CD14-positive monocyte (primary cell): ENCODE measurements at regions not wholly inside any gene's neighbourhood (a gene's known extent, or its start where the extent isn't known, plus 50 kb on each side); places are given as distances from the start of the nearest gene placed in this dataset.

Source experiments
- DNase-seq, 3 donors: peaks; one replicate each; pipeline ENCODE4 v3.0.0-alpha.2; 2011 to 2022
- H2AFZ ChIP-seq: 2 replicates; pipeline ENCODE4 v1.6.0; 2012; ENCODE audit warnings: mild to moderate bottlenecking, low read depth, low read length, inconsistent platforms; ENCODE audit not compliant: insufficient read depth, poor library complexity, severe bottlenecking
- H3K27ac ChIP-seq, 2 donors: 1 replicate in 1 of 2; 2 replicates in 1 of 2; pipeline ENCODE4 v1.5.1; 2012 to 2013; ENCODE audit warnings: low read length in 2 of 2, control low read depth in 1 of 2, inconsistent platforms in 1 of 2, low read depth in 1 of 2, mild to moderate bottlenecking in 1 of 2
- H3K27me3 ChIP-seq, 2 donors: one replicate each; pipeline versions ENCODE4 v1.6.0 to v1.6.1; 2011 to 2013; ENCODE audit warnings: low read length in 2 of 2; ENCODE audit not compliant: control insufficient read depth in 2 of 2, insufficient read depth in 2 of 2
- H3K36me3 ChIP-seq, 2 donors: replicated peaks in 1 of 2; 1 replicate in 1 of 2; 2 replicates in 1 of 2; pipeline versions ENCODE4 v1.5.1 to v1.6.1; 2012 to 2013; ENCODE audit warnings: low read length in 2 of 2, control low read depth in 1 of 2, inconsistent platforms in 1 of 2, mild to moderate bottlenecking in 1 of 2; ENCODE audit not compliant: insufficient read depth in 2 of 2, control insufficient read depth in 1 of 2
- H3K4me1 ChIP-seq, 2 donors: 1 replicate in 1 of 2; 2 replicates in 1 of 2; pipeline versions ENCODE4 v1.5.1 to v1.6.1; 2012 to 2013; ENCODE audit warnings: low read length in 2 of 2, control low read depth in 1 of 2, inconsistent platforms in 1 of 2, mild to moderate bottlenecking in 1 of 2, moderate library complexity in 1 of 2; ENCODE audit not compliant: insufficient read depth in 2 of 2, control insufficient read depth in 1 of 2
- H3K4me2 ChIP-seq: replicated peaks from 2 replicates; pipeline ENCODE3; 2012; ENCODE audit warnings: low read length, moderate library complexity, mild to moderate bottlenecking; ENCODE audit not compliant: poor library complexity, severe bottlenecking; ENCODE audit errors: extremely low read depth
- H3K4me3 ChIP-seq, 3 experiments: fragments of 200-600 bp in 1 of 3; sonication (generic) in 1 of 3; replicated peaks in 1 of 3; 1 replicate in 2 of 3; 2 replicates in 1 of 3; pipeline ENCODE4 v1.5.1; 2011 to 2013; ENCODE audit warnings: low read length in 3 of 3, mild to moderate bottlenecking in 3 of 3, control low read depth in 2 of 3, low read depth in 2 of 3, inconsistent platforms in 1 of 3, moderate library complexity in 1 of 3
- H3K79me2 ChIP-seq: 2 replicates; pipeline ENCODE4 v1.6.0; 2012; ENCODE audit warnings: mild to moderate bottlenecking, control low read depth, inconsistent platforms, low read length, moderate library complexity; ENCODE audit not compliant: insufficient read depth
- H3K9ac ChIP-seq: 2 replicates; pipeline ENCODE4 v1.6.0; 2017; ENCODE audit warnings: low read length, mild to moderate bottlenecking; ENCODE audit not compliant: insufficient read depth, poor library complexity, severe bottlenecking
- H3K9me3 ChIP-seq, 2 donors: replicated peaks in 1 of 2; 1 replicate in 1 of 2; 2 replicates in 1 of 2; pipeline versions ENCODE4 v1.5.1 to v1.6.1; 2012 to 2013; ENCODE audit warnings: low read length in 2 of 2, control low read depth in 1 of 2; ENCODE audit not compliant: control insufficient read depth in 1 of 2, insufficient read depth in 1 of 2
- H4K20me1 ChIP-seq: 2 replicates; pipeline ENCODE4 v1.6.0; 2012; ENCODE audit warnings: mild to moderate bottlenecking, low read length, control low read depth, moderate library complexity; ENCODE audit not compliant: insufficient read depth
- H3K27ac Mint-ChIP-seq, 7 donors: one replicate each; pipeline ENCODE4 v1.8.0; 2020; ENCODE audit warnings: mild to moderate bottlenecking in 7 of 7, mixed read lengths in 7 of 7, moderate library complexity in 6 of 7, inconsistent platforms in 2 of 7
- H3K27me3 Mint-ChIP-seq, 3 donors: one replicate each; pipeline ENCODE4 v1.8.0; 2021 to 2022; ENCODE audit warnings: low read depth in 3 of 3, mild to moderate bottlenecking in 3 of 3, mixed read lengths in 3 of 3, moderate library complexity in 3 of 3, inconsistent platforms in 1 of 3
- H3K36me3 Mint-ChIP-seq, 2 donors: one replicate each; pipeline ENCODE4 v1.8.0; 2020; ENCODE audit warnings: mixed read lengths in 2 of 2, inconsistent platforms in 1 of 2, mild to moderate bottlenecking in 1 of 2
- H3K4me1 Mint-ChIP-seq: one replicate; pipeline ENCODE4 v1.8.0; 2020; ENCODE audit warnings: mild to moderate bottlenecking, mixed read lengths
- H3K4me3 Mint-ChIP-seq, 2 donors: one replicate each; pipeline ENCODE4 v1.8.0; 2020; ENCODE audit warnings: mild to moderate bottlenecking in 2 of 2, mixed read lengths in 2 of 2, moderate library complexity in 1 of 2
- H3K9me3 Mint-ChIP-seq, 7 donors: one replicate each; pipeline ENCODE4 v1.8.0; 2020 to 2022; ENCODE audit warnings: mixed read lengths in 7 of 7, mild to moderate bottlenecking in 6 of 7, moderate library complexity in 6 of 7, inconsistent platforms in 2 of 7
- WGBS: methylation state at CpG from one replicate; pipeline ENCODE4 v1.1.5; 2013; ENCODE audit warnings: missing lambda C conversion rate; ENCODE audit not compliant: insufficient coverage; 5-methylcytosine and 5-hydroxymethylcytosine counted together
- intact Hi-C, 2 donors: fragments of 100-400 bp; cut with micrococcal nuclease; formaldehyde crosslinking; loops; one replicate each; pipeline versions ENCODE4 v1.15.0 to v1.15.1; 2023
- TF ChIP-seq, protein P1 (sequence below): fragments of 200-600 bp; IDR thresholded peaks from one replicate; pipeline ENCODE4 v1.8.0; 2022; ENCODE audit warnings: antibody characterized with exemption, mild to moderate bottlenecking

DNA sequence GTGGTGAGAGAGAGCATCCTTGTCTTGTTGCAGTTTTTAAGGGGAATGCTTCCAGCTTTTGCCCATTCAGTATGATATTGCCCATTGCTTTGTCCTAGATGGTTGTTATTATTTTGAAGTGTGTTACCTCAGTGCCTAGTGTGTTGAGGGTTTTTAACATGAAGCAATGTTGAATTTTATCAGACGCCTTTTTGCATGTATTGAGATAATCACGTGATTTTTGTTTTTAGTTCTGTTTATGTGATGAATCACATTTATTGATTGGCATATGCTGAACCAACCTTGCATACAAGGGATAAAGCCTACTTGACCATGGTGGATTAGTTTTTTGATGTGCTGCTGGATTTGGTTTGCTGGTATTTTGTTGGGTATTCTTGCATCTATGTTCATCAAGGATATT, 302.3 kb upstream of the G2E3 start:
- H3K9ac ChIP-seq = no peak overlapping the region
- H3K36me3 Mint-ChIP-seq = no peaks in the 10 kb centered on the region
- no peaks in the 10 kb centered on the region for H3K79me2 ChIP-seq
- 100% methylated on average over 1 of the region's 2 CpGs for WGBS
- H2AFZ ChIP-seq = no peak overlapping the region
- no peaks in the 10 kb centered on the region for H3K27me3 ChIP-seq
- peaks cover 0 to 1% (median 0%) of the 10 kb centered on the region in 3 donors for H3K27me3 Mint-ChIP-seq
- H3K4me3 Mint-ChIP-seq = no peak overlapping the region
- no peaks in the 10 kb centered on the region for H3K36me3 ChIP-seq
- no peaks in the 10 kb centered on the region for H3K4me1 Mint-ChIP-seq
- no peak overlapping the region for H3K27ac Mint-ChIP-seq
- peaks cover 0 to 11% (median 4%) of the 10 kb centered on the region in 7 donors for H3K9me3 Mint-ChIP-seq
- no peaks in the 10 kb centered on the region for H3K4me1 ChIP-seq
- TF ChIP-seq, protein P1, sequence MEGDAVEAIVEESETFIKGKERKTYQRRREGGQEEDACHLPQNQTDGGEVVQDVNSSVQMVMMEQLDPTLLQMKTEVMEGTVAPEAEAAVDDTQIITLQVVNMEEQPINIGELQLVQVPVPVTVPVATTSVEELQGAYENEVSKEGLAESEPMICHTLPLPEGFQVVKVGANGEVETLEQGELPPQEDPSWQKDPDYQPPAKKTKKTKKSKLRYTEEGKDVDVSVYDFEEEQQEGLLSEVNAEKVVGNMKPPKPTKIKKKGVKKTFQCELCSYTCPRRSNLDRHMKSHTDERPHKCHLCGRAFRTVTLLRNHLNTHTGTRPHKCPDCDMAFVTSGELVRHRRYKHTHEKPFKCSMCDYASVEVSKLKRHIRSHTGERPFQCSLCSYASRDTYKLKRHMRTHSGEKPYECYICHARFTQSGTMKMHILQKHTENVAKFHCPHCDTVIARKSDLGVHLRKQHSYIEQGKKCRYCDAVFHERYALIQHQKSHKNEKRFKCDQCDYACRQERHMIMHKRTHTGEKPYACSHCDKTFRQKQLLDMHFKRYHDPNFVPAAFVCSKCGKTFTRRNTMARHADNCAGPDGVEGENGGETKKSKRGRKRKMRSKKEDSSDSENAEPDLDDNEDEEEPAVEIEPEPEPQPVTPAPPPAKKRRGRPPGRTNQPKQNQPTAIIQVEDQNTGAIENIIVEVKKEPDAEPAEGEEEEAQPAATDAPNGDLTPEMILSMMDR = no peak
- H3K9me3 ChIP-seq = no peaks in the 10 kb centered on the region
- intact Hi-C loops = no loop called here
- H3K4me2 ChIP-seq = no peak overlapping the region
- no peak overlapping the region for H3K27ac ChIP-seq
- H4K20me1 ChIP-seq = no peaks in the 10 kb centered on the region
- H3K4me3 ChIP-seq = no peak overlapping the region
- no peak for DNase-seq

- no peaks in the 10 kb centered on the region for H3K4me1 Mint-ChIP-seq
- H3K79me2 ChIP-seq = no peaks in the 10 kb centered on the region
- H3K27ac Mint-ChIP-seq = no peak overlapping the region
- no peaks in the 10 kb centered on the region for H3K4me1 ChIP-seq
- no peaks in the 10 kb centered on the region for H4K20me1 ChIP-seq
- no peak overlapping the region for H3K4me3 ChIP-seq
- H3K4me2 ChIP-seq = no peak overlapping the region
- H3K9ac ChIP-seq = no peak overlapping the region
- H3K9me3 ChIP-seq = no peaks in the 10 kb centered on the region
- TF ChIP-seq, protein P1 = no peak
- no peaks in the 10 kb centered on the region for H3K36me3 ChIP-seq
- no peak overlapping the region for H3K27ac ChIP-seq
- DNase-seq = no peak
- peaks cover 0 to 11% (median 5%) of the 10 kb centered on the region in 7 donors for H3K9me3 Mint-ChIP-seq
- intact Hi-C loops = no loop called here
- WGBS = 100% methylated on average over 1 of the region's 1 CpG
- no peaks in the 10 kb centered on the region for H3K36me3 Mint-ChIP-seq
- no peaks in the 10 kb centered on the region for H3K27me3 ChIP-seq
- H3K27me3 Mint-ChIP-seq = peaks cover 0 to 1% (median 0%) of the 10 kb centered on the region in 3 donors
- no peak overlapping the region for H2AFZ ChIP-seq
- H3K4me3 Mint-ChIP-seq = no peak overlapping the region
Observed at GRCh38 chr14:30257946-30258661, 300.9 kb upstream of the G2E3 start.
